Sigmoid colon (tissue), 6 donors: ENCODE measurements at regions not wholly inside any gene's neighbourhood (a gene's known extent, or its start where the extent isn't known, plus 50 kb on each side); places are given as distances from the start of the nearest gene placed in this dataset.
"Not testable (repeated sequence)": the region's sequence is repeated elsewhere in the genome, so short reads cannot be mapped to it uniquely, and the experiment has no call there.

Experiments
- DNase-seq: peaks from one replicate; pipeline ENCODE4 v3.0.0-alpha.2; 2019
- H3K27ac ChIP-seq, 4 donors: fragments of 200-600 bp; sonication (generic); one replicate each; pipeline ENCODE4 v1.5.1; 2016 to 2019; ENCODE audit warnings: mild to moderate bottlenecking in 1 of 4
- H3K27me3 ChIP-seq, 3 donors: fragments of 200-600 bp; sonication (generic); one replicate each; pipeline ENCODE4 v1.5.1; 2019; ENCODE audit warnings: mild to moderate bottlenecking in 1 of 3
- H3K36me3 ChIP-seq, 4 donors: fragments of 200-600 bp; sonication (generic); one replicate each; pipeline ENCODE4 v1.5.1; 2016 to 2019
- H3K4me1 ChIP-seq, 4 donors: fragments of 200-600 bp; sonication (generic); one replicate each; pipeline ENCODE4 v1.5.1; 2017 to 2019
- H3K4me3 ChIP-seq, 4 donors: fragments of 200-600 bp; sonication (generic); one replicate each; pipeline ENCODE4 v1.5.1; 2017 to 2019; ENCODE audit warnings: mild to moderate bottlenecking in 2 of 4, moderate library complexity in 1 of 4
- H3K9me3 ChIP-seq, 4 donors: fragments of 200-600 bp in 3 of 4; sonication (generic) in 3 of 4; one replicate each; pipeline versions ENCODE4 v1.5.1 to v1.6.1; 2013 to 2019
- EP300 ChIP-seq, 4 donors: sonication (generic); formaldehyde crosslinking; IDR thresholded peaks; one replicate each; pipeline ENCODE4 v1.6.1; 2017; ENCODE audit warnings: antibody characterized with exemption in 4 of 4
- POLR2A ChIP-seq, 2 donors: fragments of 450-650 bp; IDR thresholded peaks; one replicate each; pipeline ENCODE4 v1.6.1; 2016; ENCODE audit warnings: antibody characterized with exemption in 2 of 2, mild to moderate bottlenecking in 2 of 2, moderate library complexity in 2 of 2
- POLR2AphosphoS5 ChIP-seq, 4 donors: sonication (generic); formaldehyde crosslinking; IDR thresholded peaks; one replicate each; pipeline ENCODE4 v1.6.1; 2017; ENCODE audit warnings: antibody characterized with exemption in 4 of 4
- WGBS, 2 donors: extraction: QIAGEN DNeasy Blood & Tissue Kit; methylation state at CpG; one replicate each; pipeline ENCODE4 v1.1.7; 2013; 5-methylcytosine and 5-hydroxymethylcytosine counted together
- intact Hi-C: fragments of 100-400 bp; cut with DNase I; formaldehyde crosslinking; loops from one replicate; pipeline ENCODE4 v1.15.1; 2023
- TF ChIP-seq, protein P1 (sequence below), 4 experiments: fragments of 450-650 bp in 3 of 4; fragments of 200-600 bp in 1 of 4; IDR thresholded peaks; one replicate each; pipeline ENCODE4 v1.5.1; 2016 to 2019; ENCODE audit warnings: antibody characterized with exemption in 4 of 4, mild to moderate bottlenecking in 3 of 4, moderate library complexity in 2 of 4
- donor health status: healthy with polysubstance abuse.
- donor health status: healthy.

DNA sequence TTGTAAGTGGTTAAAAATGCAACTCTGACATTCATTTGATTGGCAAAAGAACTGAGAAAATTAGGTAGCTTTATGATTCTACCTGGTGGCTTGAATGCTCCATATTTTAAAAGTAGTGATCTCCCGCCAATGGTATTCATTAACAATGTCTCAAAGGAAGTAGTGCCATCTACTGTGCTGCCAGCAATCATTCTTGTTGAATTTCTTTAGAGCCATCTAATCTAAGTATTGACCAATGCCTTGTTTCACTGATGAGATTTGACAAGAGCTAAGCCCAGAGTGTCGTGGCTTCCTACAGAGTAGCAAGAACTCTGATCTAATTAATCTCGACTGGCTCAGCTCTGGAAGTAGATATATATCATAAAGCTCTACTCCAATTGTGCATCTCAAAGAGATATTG is 696.7 kb downstream of the C6orf118 start:
- Histone ChIP-seq H3K4me3 (no peak overlapping the region), H3K27me3 (no peaks in the 10 kb centered on the region), H3K9me3 (no peaks in the 10 kb centered on the region), H3K36me3 (no peaks in the 10 kb centered on the region), H3K27ac (no peak overlapping the region), H3K4me1 (no peaks in the 10 kb centered on the region)
- TF ChIP-seq POLR2AphosphoS5 (IDR thresholded peaks at IDR 0.05) (no peak), EP300 (IDR thresholded peaks at IDR 0.05) (no peak), POLR2A (IDR thresholded peaks at IDR 0.05) (no peak)
- TF ChIP-seq, protein P1, sequence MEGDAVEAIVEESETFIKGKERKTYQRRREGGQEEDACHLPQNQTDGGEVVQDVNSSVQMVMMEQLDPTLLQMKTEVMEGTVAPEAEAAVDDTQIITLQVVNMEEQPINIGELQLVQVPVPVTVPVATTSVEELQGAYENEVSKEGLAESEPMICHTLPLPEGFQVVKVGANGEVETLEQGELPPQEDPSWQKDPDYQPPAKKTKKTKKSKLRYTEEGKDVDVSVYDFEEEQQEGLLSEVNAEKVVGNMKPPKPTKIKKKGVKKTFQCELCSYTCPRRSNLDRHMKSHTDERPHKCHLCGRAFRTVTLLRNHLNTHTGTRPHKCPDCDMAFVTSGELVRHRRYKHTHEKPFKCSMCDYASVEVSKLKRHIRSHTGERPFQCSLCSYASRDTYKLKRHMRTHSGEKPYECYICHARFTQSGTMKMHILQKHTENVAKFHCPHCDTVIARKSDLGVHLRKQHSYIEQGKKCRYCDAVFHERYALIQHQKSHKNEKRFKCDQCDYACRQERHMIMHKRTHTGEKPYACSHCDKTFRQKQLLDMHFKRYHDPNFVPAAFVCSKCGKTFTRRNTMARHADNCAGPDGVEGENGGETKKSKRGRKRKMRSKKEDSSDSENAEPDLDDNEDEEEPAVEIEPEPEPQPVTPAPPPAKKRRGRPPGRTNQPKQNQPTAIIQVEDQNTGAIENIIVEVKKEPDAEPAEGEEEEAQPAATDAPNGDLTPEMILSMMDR (IDR thresholded peaks at IDR 0.05): no peak
- intact Hi-C loops: no loop called here
- no peak for DNase-seq
- WGBS, 2 donors: 50 to 76% methylated on average over 3 of the region's 3 CpGs

DNA sequence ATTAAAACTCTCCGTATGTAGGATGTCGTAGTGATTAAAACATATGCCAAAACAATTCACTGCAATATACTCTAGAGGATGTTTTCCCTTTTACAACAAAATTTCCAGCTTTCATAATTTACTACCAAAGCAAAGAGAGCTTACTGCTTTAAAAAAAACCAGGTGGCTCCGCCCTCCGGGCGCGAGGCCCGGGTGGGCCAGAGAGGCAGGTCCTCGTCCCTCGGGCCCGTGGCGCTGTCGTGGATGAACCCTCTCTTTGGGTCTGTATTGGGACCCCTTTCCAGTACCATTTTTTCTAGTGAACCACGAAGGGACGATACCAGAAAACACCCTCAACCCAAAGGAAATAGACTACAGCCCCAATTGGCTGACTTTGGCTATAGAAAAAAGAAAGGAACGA is 698.5 kb downstream of the C6orf118 start:
- H3K27me3 ChIP-seq, DNase-seq, H3K9me3 ChIP-seq, H3K36me3 ChIP-seq, intact Hi-C loops, H3K4me3 ChIP-seq, H3K27ac ChIP-seq, H3K4me1 ChIP-seq: not testable (repeated sequence)
- 90% methylated on average over 15 of the region's 15 CpGs for WGBS, 2 donors

DNA sequence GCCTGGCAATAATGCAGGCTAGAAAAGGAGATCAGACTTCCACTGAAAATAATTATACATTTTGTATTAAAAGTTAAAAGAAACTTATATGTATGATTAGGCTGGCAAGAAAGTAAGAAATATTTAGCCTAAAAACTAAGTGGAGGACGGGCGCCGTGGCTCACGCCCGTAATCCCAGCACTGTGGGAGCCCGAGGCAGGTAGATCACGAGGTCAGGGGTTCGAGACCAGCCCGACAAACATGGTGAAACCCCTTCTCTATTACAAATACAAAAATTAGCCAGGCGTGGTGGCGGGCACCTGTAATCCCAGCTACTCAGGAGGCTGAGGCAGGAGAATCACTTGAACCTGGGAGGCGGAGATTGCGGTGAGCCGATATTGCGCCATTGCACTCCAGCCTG is 707.0 kb downstream of the C6orf118 start:
- H3K27ac ChIP-seq, H3K4me1 ChIP-seq, intact Hi-C loops, H3K4me3 ChIP-seq, DNase-seq, H3K27me3 ChIP-seq, H3K36me3 ChIP-seq, H3K9me3 ChIP-seq: not testable (repeated sequence)
- 87 to 92% methylated on average over 15 of the region's 15 CpGs for WGBS, 2 donors

DNA sequence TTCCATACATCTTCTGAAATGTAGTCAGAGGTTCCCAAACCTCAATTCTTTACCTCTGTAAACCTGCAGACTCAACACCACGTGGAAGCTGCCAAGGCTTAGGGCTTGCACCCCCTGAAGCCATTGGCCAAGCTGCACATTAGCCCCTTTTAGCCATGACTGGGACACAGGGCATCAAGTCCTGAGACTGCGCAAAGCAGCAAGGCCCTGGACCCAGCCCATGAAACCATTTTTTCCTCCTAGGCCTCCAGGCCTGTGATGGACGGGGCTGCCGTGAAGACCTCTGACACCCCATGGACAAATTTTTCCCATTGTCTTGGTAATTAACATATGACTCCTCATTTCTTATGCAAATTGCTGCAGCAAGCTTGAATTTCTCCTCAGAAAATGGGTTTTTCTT is 727.8 kb downstream of the C6orf118 start:
- Histone ChIP-seq H3K36me3 (no peaks in the 10 kb centered on the region), H3K27ac (no peak overlapping the region), H3K4me1 (no peaks in the 10 kb centered on the region), H3K4me3 (no peak overlapping the region), H3K9me3 (peaks cover 0 to 5% (median 0%) of the 10 kb centered on the region in 4 donors), H3K27me3 (no peaks in the 10 kb centered on the region)
- TF ChIP-seq, protein P1 (IDR thresholded peaks at IDR 0.05): no peak
- TF ChIP-seq POLR2A (IDR thresholded peaks at IDR 0.05): no peak
- TF ChIP-seq POLR2AphosphoS5 (IDR thresholded peaks at IDR 0.05): no peak
- no peak for TF ChIP-seq EP300 (IDR thresholded peaks at IDR 0.05)
- 49 to 67% methylated on average over 4 of the region's 4 CpGs for WGBS, 2 donors
- DNase-seq: no peak
- intact Hi-C loops: no loop called here

DNA sequence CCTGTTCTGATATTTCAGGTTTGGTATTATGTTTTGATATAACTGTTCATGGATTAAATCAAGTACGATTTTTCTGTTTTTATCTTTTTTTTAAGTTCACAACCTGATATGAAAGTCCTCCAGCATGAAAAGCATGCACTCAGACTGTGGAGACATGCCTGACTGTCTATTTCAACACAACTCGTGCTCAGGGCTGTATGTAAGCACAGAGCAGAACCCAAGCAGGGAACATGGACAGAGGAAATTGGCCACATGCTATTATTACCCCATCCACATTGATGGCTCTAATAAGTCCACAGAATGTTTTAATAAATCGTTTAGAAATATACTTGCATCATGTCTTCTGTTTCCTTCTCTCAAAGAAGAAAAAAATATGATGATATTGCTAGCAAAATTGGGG is 730.4 kb downstream of the C6orf118 start:
- Histone ChIP-seq H3K27ac (no peak overlapping the region), H3K36me3 (no peaks in the 10 kb centered on the region), H3K27me3 (no peaks in the 10 kb centered on the region), H3K4me1 (no peaks in the 10 kb centered on the region), H3K9me3 (peaks cover 0 to 5% (median 0%) of the 10 kb centered on the region in 4 donors), H3K4me3 (no peak overlapping the region)
- no peak for TF ChIP-seq POLR2AphosphoS5 (IDR thresholded peaks at IDR 0.05)
- TF ChIP-seq, protein P1 (IDR thresholded peaks at IDR 0.05): no peak
- no peak for TF ChIP-seq POLR2A (IDR thresholded peaks at IDR 0.05)
- TF ChIP-seq EP300 (IDR thresholded peaks at IDR 0.05): no peak
- no peak for DNase-seq
- intact Hi-C loops: no loop called here
- 57 to 66% methylated on average over 3 of the region's 3 CpGs for WGBS, 2 donors

DNA sequence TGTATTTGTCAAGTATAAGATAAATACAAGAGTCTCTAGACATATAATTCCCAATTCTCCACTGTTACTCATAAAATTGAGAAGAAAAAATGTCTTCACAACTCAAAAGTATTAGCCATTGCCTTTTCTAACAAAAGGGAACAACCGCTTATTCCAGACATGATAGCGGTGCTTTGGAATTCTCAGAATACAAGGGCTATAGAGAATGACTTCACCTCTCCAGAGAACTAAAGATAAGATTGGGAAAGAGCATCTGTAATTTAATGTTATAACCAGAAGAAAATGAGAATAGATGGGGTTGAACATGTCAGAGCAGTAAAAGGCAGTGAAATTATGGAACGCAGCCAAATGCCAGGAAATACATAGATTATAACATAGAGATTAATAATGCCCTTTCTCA is 730.8 kb downstream of the C6orf118 start:
- H3K4me3 ChIP-seq: no peak overlapping the region
- no peak overlapping the region for H3K27ac ChIP-seq
- no peaks in the 10 kb centered on the region for H3K4me1 ChIP-seq
- no peaks in the 10 kb centered on the region for H3K36me3 ChIP-seq
- intact Hi-C loops: no loop called here
- DNase-seq: no peak
- H3K9me3 ChIP-seq: peaks cover 0 to 3% (median 0%) of the 10 kb centered on the region in 4 donors
- 63 to 84% methylated on average over 3 of the region's 3 CpGs for WGBS, 2 donors
- H3K27me3 ChIP-seq: no peaks in the 10 kb centered on the region
- TF ChIP-seq, protein P1 (IDR thresholded peaks at IDR 0.05): no peak
- no peak for TF ChIP-seq EP300 (IDR thresholded peaks at IDR 0.05)
- TF ChIP-seq POLR2AphosphoS5 (IDR thresholded peaks at IDR 0.05): no peak
- TF ChIP-seq POLR2A (IDR thresholded peaks at IDR 0.05): no peak
